HFFc6 (cell line): ENCODE measurements at regions not wholly inside any gene's neighbourhood (a gene's known extent, or its start where the extent isn't known, plus 50 kb on each side); places are given as distances from the start of the nearest gene placed in this dataset.

Source experiments
- DNase-seq: peaks from one replicate; pipeline ENCODE4 v3.0.0-alpha.2; 2018
- H3K27ac Mint-ChIP-seq: 2 replicates; pipeline ENCODE4 v1.8.0; 2020; ENCODE audit warnings: mild to moderate bottlenecking, mixed read lengths
- H3K27me3 Mint-ChIP-seq: 2 replicates; pipeline ENCODE4 v1.8.0; 2021; ENCODE audit warnings: mild to moderate bottlenecking, moderate library complexity, mixed read lengths; ENCODE audit not compliant: insufficient read depth
- H3K36me3 Mint-ChIP-seq: 2 replicates; pipeline ENCODE4 v1.8.0; 2021; ENCODE audit warnings: low read depth, mixed read lengths
- H3K4me1 Mint-ChIP-seq: 2 replicates; pipeline ENCODE4 v1.8.0; 2020; ENCODE audit warnings: low read depth, mixed read lengths
- H3K4me3 Mint-ChIP-seq: 2 replicates; pipeline ENCODE4 v1.8.0; 2020; ENCODE audit warnings: mild to moderate bottlenecking, moderate library complexity, mixed read lengths
- H3K9me3 Mint-ChIP-seq: 2 replicates; pipeline ENCODE4 v1.8.0; 2020; ENCODE audit warnings: mild to moderate bottlenecking, mixed read lengths
- TF ChIP-seq, protein P1 (sequence below): fragments of 200-600 bp; sonication (generic); IDR thresholded peaks from 2 replicates; pipeline ENCODE4 v1.5.0; 2021; ENCODE audit warnings: antibody characterized with exemption, mild to moderate bottlenecking

DNA sequence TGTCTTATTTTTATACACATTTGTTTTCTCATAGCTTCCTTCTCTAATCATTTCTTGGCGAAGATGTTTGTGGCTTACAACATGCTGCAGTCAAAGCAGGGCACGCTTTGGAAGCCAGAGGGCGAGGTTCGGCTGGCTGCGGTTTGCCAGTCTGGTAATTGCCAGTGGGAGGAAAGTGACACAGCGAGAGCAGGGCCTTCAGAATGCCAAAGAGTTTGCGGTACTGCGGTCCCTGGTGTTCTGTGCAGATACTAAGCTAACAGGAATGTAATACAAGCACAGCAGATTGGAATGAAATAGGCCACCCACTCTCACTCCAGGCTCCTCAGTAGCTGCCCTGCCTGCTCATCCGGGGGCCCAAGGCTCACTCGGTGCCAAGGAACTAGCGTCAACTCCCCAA is 58.7 kb upstream of the TGM3 start:
- no peaks in the 10 kb centered on the region; the same call in 1 of the 2 replicates for H3K27me3 Mint-ChIP-seq
- DNase-seq, result peak; percentile 100
- peak overlapping the region; percentile 79 for H3K4me3 Mint-ChIP-seq
- no peaks in the 10 kb centered on the region for H3K9me3 Mint-ChIP-seq
- TF ChIP-seq, protein P1, sequence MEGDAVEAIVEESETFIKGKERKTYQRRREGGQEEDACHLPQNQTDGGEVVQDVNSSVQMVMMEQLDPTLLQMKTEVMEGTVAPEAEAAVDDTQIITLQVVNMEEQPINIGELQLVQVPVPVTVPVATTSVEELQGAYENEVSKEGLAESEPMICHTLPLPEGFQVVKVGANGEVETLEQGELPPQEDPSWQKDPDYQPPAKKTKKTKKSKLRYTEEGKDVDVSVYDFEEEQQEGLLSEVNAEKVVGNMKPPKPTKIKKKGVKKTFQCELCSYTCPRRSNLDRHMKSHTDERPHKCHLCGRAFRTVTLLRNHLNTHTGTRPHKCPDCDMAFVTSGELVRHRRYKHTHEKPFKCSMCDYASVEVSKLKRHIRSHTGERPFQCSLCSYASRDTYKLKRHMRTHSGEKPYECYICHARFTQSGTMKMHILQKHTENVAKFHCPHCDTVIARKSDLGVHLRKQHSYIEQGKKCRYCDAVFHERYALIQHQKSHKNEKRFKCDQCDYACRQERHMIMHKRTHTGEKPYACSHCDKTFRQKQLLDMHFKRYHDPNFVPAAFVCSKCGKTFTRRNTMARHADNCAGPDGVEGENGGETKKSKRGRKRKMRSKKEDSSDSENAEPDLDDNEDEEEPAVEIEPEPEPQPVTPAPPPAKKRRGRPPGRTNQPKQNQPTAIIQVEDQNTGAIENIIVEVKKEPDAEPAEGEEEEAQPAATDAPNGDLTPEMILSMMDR, result peak; percentile 78
- H3K4me1 Mint-ChIP-seq, result peaks cover 50% of the 10 kb centered on the region
- H3K36me3 Mint-ChIP-seq, result peaks cover 5% of the 10 kb centered on the region; the same call in 1 of the 2 replicates
- peak overlapping the region; percentile 98 for H3K27ac Mint-ChIP-seq

GRCh38 chr20:2238601-2239000 is 57.2 kb upstream of the TGM3 start:
- Mint-ChIP-seq H3K36me3 (peaks cover 5% of the 10 kb centered on the region; the same call in 1 of the 2 replicates), H3K27ac (peak overlapping the region; percentile 98), H3K27me3 (no peaks in the 10 kb centered on the region; the same call in 1 of the 2 replicates), H3K4me3 (no peak overlapping the region), H3K4me1 (peaks cover 50% of the 10 kb centered on the region), H3K9me3 (no peaks in the 10 kb centered on the region)
- DNase-seq, result no peak
- TF ChIP-seq, protein P1, result no peak

GRCh38 chr20:2240835-2241234 is 55.0 kb upstream of the TGM3 start:
- peaks cover 42% of the 10 kb centered on the region for H3K4me1 Mint-ChIP-seq
- TF ChIP-seq, protein P1, result no peak
- no peak overlapping the region for H3K27ac Mint-ChIP-seq
- no peak overlapping the region; the same call in 1 of the 2 replicates for H3K4me3 Mint-ChIP-seq
- no peaks in the 10 kb centered on the region for H3K9me3 Mint-ChIP-seq
- no peaks in the 10 kb centered on the region; the same call in 1 of the 2 replicates for H3K27me3 Mint-ChIP-seq
- peaks cover 5% of the 10 kb centered on the region; the same call in 1 of the 2 replicates for H3K36me3 Mint-ChIP-seq
- DNase-seq, result no peak

GRCh38 chr20:2242678-2243077 is 53.1 kb upstream of the TGM3 start:
- Mint-ChIP-seq H3K36me3 (peaks cover 5% of the 10 kb centered on the region; the same call in 1 of the 2 replicates), H3K9me3 (no peaks in the 10 kb centered on the region), H3K27ac (no peak overlapping the region), H3K4me1 (peaks cover 33% of the 10 kb centered on the region), H3K4me3 (no peak overlapping the region), H3K27me3 (no peaks in the 10 kb centered on the region)
- DNase-seq, result no peak
- TF ChIP-seq, protein P1, result no peak

GRCh38 chr20:2244523-2244922 is 51.3 kb upstream of the TGM3 start:
- Mint-ChIP-seq H3K4me1 (peaks cover 18% of the 10 kb centered on the region), H3K27me3 (peaks cover 4% of the 10 kb centered on the region), H3K4me3 (no peak overlapping the region), H3K27ac (no peak overlapping the region), H3K36me3 (peaks cover 5% of the 10 kb centered on the region; the same call in 1 of the 2 replicates), H3K9me3 (no peaks in the 10 kb centered on the region)
- DNase-seq, result no peak
- TF ChIP-seq, protein P1, result no peak
